ENCODE measurements at regions not wholly inside any gene's neighbourhood (a gene's known extent, or its start where the extent isn't known, plus 50 kb on each side); places are given as distances from the start of the nearest gene placed in this dataset.

GRCh38 chr1:30253807-30254440, 469.5 kb downstream of the MATN1 start:
- DNase-seq, result no peak
- no peak for TF ChIP-seq POLR2A (IDR thresholded peaks at IDR 0.05; ENCODE audit: low read length)
- TF ChIP-seq GATA1 (IDR thresholded peaks at IDR 0.05; ENCODE audit: low read depth, low read length), result no peak

GRCh38 chr1:30253361-30253760, 470.0 kb downstream of the MATN1 start:
- TF ChIP-seq GATA1 (IDR thresholded peaks at IDR 0.05; ENCODE audit: low read depth, low read length), result no peak
- no peak for TF ChIP-seq POLR2A (IDR thresholded peaks at IDR 0.05; ENCODE audit: low read length)

GRCh38 chr1:30250984-30251850, 472.2 kb downstream of the MATN1 start:
- no peak for TF ChIP-seq GATA1 (IDR thresholded peaks at IDR 0.05; ENCODE audit: low read depth, low read length)
- no peak for TF ChIP-seq POLR2A (IDR thresholded peaks at IDR 0.05; ENCODE audit: low read length)
- DNase-seq, result no peak

More at GRCh38 chr1:30253361-30253760, 470.0 kb downstream of the MATN1 start:
- DNase-seq, result no peak

- DNase-seq, result no peak
- TF ChIP-seq GATA1 (IDR thresholded peaks at IDR 0.05; ENCODE audit: low read depth, low read length) (no peak), POLR2A (IDR thresholded peaks at IDR 0.05; ENCODE audit: low read length) (no peak)
These were observed 472.9 kb downstream of the MATN1 start for GRCh38 chr1:30250338-30250983.

- DNase-seq, result no peak
- TF ChIP-seq POLR2A (IDR thresholded peaks at IDR 0.05; ENCODE audit: low read length) (no peak), GATA1 (IDR thresholded peaks at IDR 0.05; ENCODE audit: low read depth, low read length) (no peak)
These were observed 473.7 kb downstream of the MATN1 start for GRCh38 chr1:30249446-30250337.

- DNase-seq, result no peak
- TF ChIP-seq GATA1 (IDR thresholded peaks at IDR 0.05; ENCODE audit: low read depth, low read length) (no peak), POLR2A (IDR thresholded peaks at IDR 0.05; ENCODE audit: low read length) (no peak)
These were observed 474.6 kb downstream of the MATN1 start for GRCh38 chr1:30248774-30249173.

- no peak for TF ChIP-seq GATA1 (IDR thresholded peaks at IDR 0.05; ENCODE audit: low read depth, low read length)
- no peak for TF ChIP-seq POLR2A (IDR thresholded peaks at IDR 0.05; ENCODE audit: low read length)
- no peak for DNase-seq
These were observed 475.0 kb downstream of the MATN1 start for GRCh38 chr1:30248373-30248772.

- DNase-seq, result no peak
- TF ChIP-seq GATA1 (IDR thresholded peaks at IDR 0.05; ENCODE audit: low read depth, low read length) (no peak), POLR2A (IDR thresholded peaks at IDR 0.05; ENCODE audit: low read length) (no peak)
These were observed 478.6 kb downstream of the MATN1 start for GRCh38 chr1:30244801-30245200.

- no peak for TF ChIP-seq POLR2A (IDR thresholded peaks at IDR 0.05; ENCODE audit: low read length)
- no peak for DNase-seq
These were observed 480.5 kb downstream of the MATN1 start for GRCh38 chr1:30242722-30243457.

- no peak for DNase-seq
- TF ChIP-seq POLR2A (IDR thresholded peaks at IDR 0.05; ENCODE audit: low read length), result no peak
- TF ChIP-seq GATA1 (IDR thresholded peaks at IDR 0.05; ENCODE audit: low read depth, low read length), result no peak
These were observed 481.2 kb downstream of the MATN1 start for GRCh38 chr1:30242168-30242567.

GRCh38 chr1:30241681-30242080, 481.7 kb downstream of the MATN1 start:
- DNase-seq, result no peak
- no peak for TF ChIP-seq POLR2A (IDR thresholded peaks at IDR 0.05; ENCODE audit: low read length)
- TF ChIP-seq GATA1 (IDR thresholded peaks at IDR 0.05; ENCODE audit: low read depth, low read length), result no peak

GRCh38 chr1:30234091-30234490, 489.3 kb downstream of the MATN1 start:
- TF ChIP-seq GATA1 (IDR thresholded peaks at IDR 0.05; ENCODE audit: low read depth, low read length), result no peak
- no peak for TF ChIP-seq POLR2A (IDR thresholded peaks at IDR 0.05; ENCODE audit: low read length)
- DNase-seq, result no peak

All from erythroblast (primary cell).